22Rv1 (cell line): ENCODE measurements at regions not wholly inside any gene's neighbourhood (a gene's known extent, or its start where the extent isn't known, plus 50 kb on each side); places are given as distances from the start of the nearest gene placed in this dataset.

Experiments
- ZFX ChIP-seq: fragments of 450-650 bp; IDR thresholded peaks from 2 replicates; pipeline ENCODE4 v1.6.1; 2017; ENCODE audit warnings: antibody characterized with exemption, borderline replicate concordance
- TF ChIP-seq, protein P1 (sequence below): fragments of 450-650 bp; IDR thresholded peaks from 2 replicates; pipeline ENCODE4 v1.5.1; 2017; ENCODE audit warnings: mild to moderate bottlenecking

DNA sequence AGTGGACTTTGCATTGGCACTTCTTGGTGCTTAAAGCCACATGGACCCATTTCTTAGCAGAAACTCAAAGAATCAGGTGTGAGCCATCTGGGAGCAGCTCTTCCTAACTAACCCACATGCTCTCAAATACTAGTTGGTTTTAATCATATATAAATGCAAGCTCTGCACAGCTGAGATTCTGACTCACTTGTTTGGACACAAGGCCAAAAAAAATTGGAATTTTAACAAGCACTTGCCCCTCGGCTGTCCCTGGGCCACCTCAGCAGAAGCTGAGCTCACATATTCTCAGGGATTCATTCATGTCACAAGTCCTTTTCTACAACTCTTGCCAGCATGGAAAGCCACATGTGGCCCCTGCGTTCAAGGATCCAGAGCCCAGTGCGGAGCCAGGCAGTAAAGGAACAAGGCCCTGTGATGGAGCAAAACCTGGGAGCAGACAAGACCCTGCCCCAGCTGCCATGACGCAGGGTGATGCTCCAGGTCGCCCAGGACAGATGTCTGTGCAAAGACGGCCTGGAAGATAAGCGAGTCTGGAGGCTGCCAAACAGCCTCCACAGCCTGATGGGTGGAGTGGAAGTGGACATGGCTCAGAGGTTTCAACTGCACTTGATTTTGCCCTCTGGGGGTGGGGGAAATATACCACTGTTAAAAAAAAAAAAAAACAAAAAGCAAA is 266.5 kb downstream of the EIPR1 start:
- TF ChIP-seq, protein P1, sequence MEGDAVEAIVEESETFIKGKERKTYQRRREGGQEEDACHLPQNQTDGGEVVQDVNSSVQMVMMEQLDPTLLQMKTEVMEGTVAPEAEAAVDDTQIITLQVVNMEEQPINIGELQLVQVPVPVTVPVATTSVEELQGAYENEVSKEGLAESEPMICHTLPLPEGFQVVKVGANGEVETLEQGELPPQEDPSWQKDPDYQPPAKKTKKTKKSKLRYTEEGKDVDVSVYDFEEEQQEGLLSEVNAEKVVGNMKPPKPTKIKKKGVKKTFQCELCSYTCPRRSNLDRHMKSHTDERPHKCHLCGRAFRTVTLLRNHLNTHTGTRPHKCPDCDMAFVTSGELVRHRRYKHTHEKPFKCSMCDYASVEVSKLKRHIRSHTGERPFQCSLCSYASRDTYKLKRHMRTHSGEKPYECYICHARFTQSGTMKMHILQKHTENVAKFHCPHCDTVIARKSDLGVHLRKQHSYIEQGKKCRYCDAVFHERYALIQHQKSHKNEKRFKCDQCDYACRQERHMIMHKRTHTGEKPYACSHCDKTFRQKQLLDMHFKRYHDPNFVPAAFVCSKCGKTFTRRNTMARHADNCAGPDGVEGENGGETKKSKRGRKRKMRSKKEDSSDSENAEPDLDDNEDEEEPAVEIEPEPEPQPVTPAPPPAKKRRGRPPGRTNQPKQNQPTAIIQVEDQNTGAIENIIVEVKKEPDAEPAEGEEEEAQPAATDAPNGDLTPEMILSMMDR: no peak
- TF ChIP-seq ZFX: no peak
